Mesenchymal stem cell (in vitro differentiated cells and primary cell): ENCODE measurements at regions not wholly inside any gene's neighbourhood (a gene's known extent, or its start where the extent isn't known, plus 50 kb on each side); places are given as distances from the start of the nearest gene placed in this dataset.

Source experiments
- DNase-seq: peaks from one replicate; pipeline ENCODE4 v3.0.0-alpha.2; 2013
- H2AFZ ChIP-seq: one replicate; pipeline ENCODE4 v1.6.1; 2013; ENCODE audit warnings: low read depth, mild to moderate bottlenecking, control low read depth, inconsistent platforms, low read length, moderate library complexity
- H2AK5ac ChIP-seq: 2 replicates; pipeline ENCODE4 v1.6.1; 2013; ENCODE audit warnings: low read length, moderate library complexity, mild to moderate bottlenecking, inconsistent platforms; ENCODE audit not compliant: severe bottlenecking
- H2BK120ac ChIP-seq: one replicate; pipeline ENCODE4 v1.6.1; 2013; ENCODE audit warnings: low read depth, mild to moderate bottlenecking, inconsistent platforms, low read length, moderate library complexity
- H2BK12ac ChIP-seq, 2 experiments: one replicate each; pipeline ENCODE4 v1.6.1; 2013; ENCODE audit warnings: inconsistent platforms in 2 of 2, low read length in 2 of 2, mild to moderate bottlenecking in 2 of 2, moderate library complexity in 2 of 2, control low read depth in 1 of 2
- H2BK15ac ChIP-seq: one replicate; pipeline ENCODE4 v1.6.1; 2013; ENCODE audit warnings: mild to moderate bottlenecking, low read depth, inconsistent platforms; ENCODE audit not compliant: poor library complexity, severe bottlenecking
- H2BK5ac ChIP-seq: 2 replicates; pipeline ENCODE4 v1.6.1; 2013; ENCODE audit warnings: low read depth, mild to moderate bottlenecking, low read length, control low read depth, inconsistent platforms; ENCODE audit not compliant: poor library complexity, severe bottlenecking
- H3K14ac ChIP-seq, 2 experiments: one replicate each; pipeline ENCODE4 v1.6.1; 2013; ENCODE audit warnings: inconsistent platforms in 2 of 2, low read length in 2 of 2, control low read depth in 1 of 2, mild to moderate bottlenecking in 1 of 2, moderate library complexity in 1 of 2
- H3K18ac ChIP-seq, 2 experiments: one replicate each; pipeline ENCODE4 v1.6.1; 2013; ENCODE audit warnings: inconsistent platforms in 2 of 2, low read length in 2 of 2, control low read depth in 1 of 2, low read depth in 1 of 2, mild to moderate bottlenecking in 1 of 2
- H3K23ac ChIP-seq, 2 experiments: one replicate each; pipeline ENCODE4 v1.6.1; 2013; ENCODE audit warnings: inconsistent platforms in 2 of 2, low read length in 2 of 2, mild to moderate bottlenecking in 2 of 2, moderate library complexity in 2 of 2, control low read depth in 1 of 2
- H3K27ac ChIP-seq: 2 replicates; pipeline ENCODE4 v1.5.1; 2013; ENCODE audit warnings: mild to moderate bottlenecking, moderate library complexity, low read length, control low read depth, inconsistent platforms; ENCODE audit not compliant: poor library complexity, severe bottlenecking
- H3K27me3 ChIP-seq, 2 experiments: 2 replicates each; pipeline versions ENCODE4 v1.6.1 to v1.7.0; 2013; ENCODE audit warnings: low read length in 2 of 2, mild to moderate bottlenecking in 2 of 2, moderate library complexity in 2 of 2, control low read depth in 1 of 2, inconsistent platforms in 1 of 2; ENCODE audit not compliant: control insufficient read depth in 1 of 2, insufficient read depth in 1 of 2
- H3K36me3 ChIP-seq, 2 experiments: 2 replicates each; pipeline versions ENCODE4 v1.6.1 to v1.7.0; 2013; ENCODE audit warnings: low read length in 2 of 2, control low read depth in 1 of 2, inconsistent platforms in 1 of 2, low read depth in 1 of 2, mild to moderate bottlenecking in 1 of 2; ENCODE audit not compliant: insufficient read depth in 2 of 2, control insufficient read depth in 1 of 2
- H3K4ac ChIP-seq, 2 experiments: one replicate each; pipeline ENCODE4 v1.6.1; 2013; ENCODE audit warnings: inconsistent platforms in 2 of 2, low read length in 2 of 2, mild to moderate bottlenecking in 2 of 2, moderate library complexity in 2 of 2, control low read depth in 1 of 2, low read depth in 1 of 2
- H3K4me1 ChIP-seq: 2 replicates; pipeline ENCODE4 v1.6.1; 2013; ENCODE audit warnings: low read depth, low read length, control low read depth; ENCODE audit not compliant: control insufficient read depth, insufficient read depth
- H3K4me2 ChIP-seq: 2 replicates; pipeline ENCODE4 v1.6.1; 2013; ENCODE audit warnings: low read length, mild to moderate bottlenecking, inconsistent platforms; ENCODE audit not compliant: poor library complexity, severe bottlenecking
- H3K4me3 ChIP-seq, 2 experiments: 2 replicates each; pipeline versions ENCODE4 v1.5.1 to v1.7.0; 2013; ENCODE audit warnings: low read length in 2 of 2, mild to moderate bottlenecking in 2 of 2, control low read depth in 1 of 2, low read depth in 1 of 2; ENCODE audit not compliant: insufficient read depth in 1 of 2
- H3K79me1 ChIP-seq: replicated peaks from 2 replicates; pipeline ENCODE4 v1.6.1; 2013; ENCODE audit warnings: mild to moderate bottlenecking, control low read depth, low read length, inconsistent platforms; ENCODE audit not compliant: poor library complexity, severe bottlenecking
- H3K9ac ChIP-seq: 2 replicates; pipeline ENCODE4 v1.7.0; 2013; ENCODE audit warnings: mild to moderate bottlenecking, low read length, moderate library complexity
- H3K9me3 ChIP-seq: 2 replicates; pipeline ENCODE4 v1.7.0; 2013; ENCODE audit warnings: mild to moderate bottlenecking, low read length; ENCODE audit not compliant: control insufficient read depth
- H4K8ac ChIP-seq: one replicate; pipeline ENCODE4 v1.6.1; 2013; ENCODE audit warnings: inconsistent platforms, mild to moderate bottlenecking, low read length, moderate library complexity
- H4K91ac ChIP-seq: one replicate; pipeline ENCODE4 v1.6.1; 2013; ENCODE audit warnings: mild to moderate bottlenecking, low read length, inconsistent platforms
- WGBS: methylation state at CpG from one replicate; pipeline ENCODE4 v1.1.7; 2013; ENCODE audit warnings: mixed read lengths; 5-methylcytosine and 5-hydroxymethylcytosine counted together

- Histone ChIP-seq H3K4me1 (no peaks in the 10 kb centered on the region), H2BK120ac (no peak overlapping the region), H3K4me2 (no peak overlapping the region), H3K36me3 (no peaks in the 10 kb centered on the region), H2BK5ac (no peak overlapping the region), H2BK12ac (no peak overlapping the region), H2BK15ac (no peak overlapping the region), H3K4ac (no peak overlapping the region), H3K9me3 (no peaks in the 10 kb centered on the region), H4K8ac (no peak overlapping the region), H4K91ac (no peak overlapping the region), H3K79me1 (no peaks in the 10 kb centered on the region), H2AK5ac (no peak overlapping the region), H3K18ac (no peak overlapping the region), H3K23ac (no peak overlapping the region), H3K4me3 (no peak overlapping the region), H3K9ac (no peak overlapping the region), H2AFZ (no peak overlapping the region), H3K27ac (no peak overlapping the region), H3K14ac (no peak overlapping the region), H3K27me3 (peaks cover 0 to 44% of the 10 kb centered on the region in 2 experiments)
- WGBS, result no CpG with 5 or more reads among the region's 3 CpGs
- no peak for DNase-seq
Measured at GRCh38 chr15:91716536-91716935, 137.0 kb upstream of the SLCO3A1 start.

GRCh38 chr15:91717811-91718210 lies 135.7 kb upstream of the SLCO3A1 start:
- Histone ChIP-seq H3K23ac (no peak overlapping the region), H2BK12ac (no peak overlapping the region), H3K9me3 (no peaks in the 10 kb centered on the region), H3K4me2 (no peak overlapping the region), H3K9ac (no peak overlapping the region), H2BK5ac (no peak overlapping the region), H3K27me3 (peaks cover 0 to 44% of the 10 kb centered on the region in 2 experiments), H3K18ac (no peak overlapping the region), H3K4me3 (no peak overlapping the region), H3K14ac (no peak overlapping the region), H3K27ac (no peak overlapping the region), H2AK5ac (no peak overlapping the region), H4K91ac (no peak overlapping the region), H2AFZ (no peak overlapping the region), H3K79me1 (no peaks in the 10 kb centered on the region), H3K36me3 (no peaks in the 10 kb centered on the region), H2BK120ac (no peak overlapping the region), H3K4ac (no peak overlapping the region), H3K4me1 (no peaks in the 10 kb centered on the region), H2BK15ac (no peak overlapping the region), H4K8ac (no peak overlapping the region)
- DNase-seq, result no peak
- 63% methylated on average over 3 of the region's 3 CpGs for WGBS

GRCh38 chr15:91723959-91724358 lies 129.5 kb upstream of the SLCO3A1 start:
- no peaks in the 10 kb centered on the region for H3K36me3 ChIP-seq
- H3K4me1 ChIP-seq, result no peaks in the 10 kb centered on the region
- no peak overlapping the region for H3K4me2 ChIP-seq
- WGBS, result 61% methylated on average over 6 of the region's 6 CpGs
- no peak overlapping the region for H4K91ac ChIP-seq
- H3K14ac ChIP-seq, result no peak overlapping the region
- H2BK12ac ChIP-seq, result no peak overlapping the region
- no peak overlapping the region for H4K8ac ChIP-seq
- H3K4me3 ChIP-seq, result no peak overlapping the region
- no peak overlapping the region for H3K4ac ChIP-seq
- no peak overlapping the region for H3K27ac ChIP-seq
- no peak overlapping the region for H3K23ac ChIP-seq
- H2BK120ac ChIP-seq, result no peak overlapping the region
- no peak overlapping the region for H3K9ac ChIP-seq
- no peaks in the 10 kb centered on the region for H3K9me3 ChIP-seq
- H3K79me1 ChIP-seq, result no peaks in the 10 kb centered on the region
- H2AK5ac ChIP-seq, result no peak overlapping the region
- no peak overlapping the region for H2AFZ ChIP-seq
- peaks cover 0 to 15% of the 10 kb centered on the region in 2 experiments for H3K27me3 ChIP-seq
- no peak overlapping the region for H2BK5ac ChIP-seq
- H2BK15ac ChIP-seq, result no peak overlapping the region
- no peak for DNase-seq
- H3K18ac ChIP-seq, result no peak overlapping the region

DNA sequence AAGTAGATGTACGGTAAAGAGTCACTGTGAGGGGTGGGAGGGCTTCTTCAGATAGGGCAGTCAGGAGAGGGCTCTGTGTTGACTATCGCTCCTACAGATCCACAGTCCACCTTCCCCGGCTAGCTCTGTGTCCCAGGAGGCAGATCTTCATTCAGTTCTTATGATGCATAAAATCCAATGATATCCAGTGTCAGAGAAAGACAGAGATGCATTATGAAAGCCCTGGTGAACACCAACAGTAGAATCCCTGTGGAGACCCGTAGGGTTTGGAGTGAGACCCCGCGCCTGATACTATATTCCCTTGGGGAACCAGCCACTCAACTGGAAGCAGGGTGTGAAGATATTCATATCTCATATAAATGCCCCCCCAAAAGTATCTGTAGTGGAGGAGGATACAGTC lies 119.8 kb upstream of the SLCO3A1 start:
- no peak overlapping the region for H2BK120ac ChIP-seq
- H3K14ac ChIP-seq, result no peak overlapping the region
- H3K9me3 ChIP-seq, result no peaks in the 10 kb centered on the region
- H2BK5ac ChIP-seq, result no peak overlapping the region
- WGBS, result 85% methylated on average over 4 of the region's 6 CpGs
- H3K27ac ChIP-seq, result no peak overlapping the region
- H3K79me1 ChIP-seq, result no peaks in the 10 kb centered on the region
- H3K23ac ChIP-seq, result no peak overlapping the region
- H3K4me1 ChIP-seq, result no peaks in the 10 kb centered on the region
- no peak overlapping the region for H3K4me3 ChIP-seq
- H3K4ac ChIP-seq, result no peak overlapping the region
- no peaks in the 10 kb centered on the region for H3K36me3 ChIP-seq
- no peak overlapping the region for H2BK12ac ChIP-seq
- no peak overlapping the region for H2AK5ac ChIP-seq
- H3K4me2 ChIP-seq, result no peak overlapping the region
- H4K8ac ChIP-seq, result no peak overlapping the region
- no peak overlapping the region for H2BK15ac ChIP-seq
- H3K9ac ChIP-seq, result no peak overlapping the region
- peaks cover 0 to 4% of the 10 kb centered on the region in 2 experiments for H3K27me3 ChIP-seq
- no peak overlapping the region for H3K18ac ChIP-seq
- H4K91ac ChIP-seq, result no peak overlapping the region
- H2AFZ ChIP-seq, result no peak overlapping the region
- no peak for DNase-seq
